ENCODE measurements at regions not wholly inside any gene's neighbourhood (a gene's known extent, or its start where the extent isn't known, plus 50 kb on each side); places are given as distances from the start of the nearest gene placed in this dataset.

GRCh38 chr14:34103176-34103575 is 152.3 kb upstream of the EGLN3 start (continued):
- TF ChIP-seq, protein P1, sequence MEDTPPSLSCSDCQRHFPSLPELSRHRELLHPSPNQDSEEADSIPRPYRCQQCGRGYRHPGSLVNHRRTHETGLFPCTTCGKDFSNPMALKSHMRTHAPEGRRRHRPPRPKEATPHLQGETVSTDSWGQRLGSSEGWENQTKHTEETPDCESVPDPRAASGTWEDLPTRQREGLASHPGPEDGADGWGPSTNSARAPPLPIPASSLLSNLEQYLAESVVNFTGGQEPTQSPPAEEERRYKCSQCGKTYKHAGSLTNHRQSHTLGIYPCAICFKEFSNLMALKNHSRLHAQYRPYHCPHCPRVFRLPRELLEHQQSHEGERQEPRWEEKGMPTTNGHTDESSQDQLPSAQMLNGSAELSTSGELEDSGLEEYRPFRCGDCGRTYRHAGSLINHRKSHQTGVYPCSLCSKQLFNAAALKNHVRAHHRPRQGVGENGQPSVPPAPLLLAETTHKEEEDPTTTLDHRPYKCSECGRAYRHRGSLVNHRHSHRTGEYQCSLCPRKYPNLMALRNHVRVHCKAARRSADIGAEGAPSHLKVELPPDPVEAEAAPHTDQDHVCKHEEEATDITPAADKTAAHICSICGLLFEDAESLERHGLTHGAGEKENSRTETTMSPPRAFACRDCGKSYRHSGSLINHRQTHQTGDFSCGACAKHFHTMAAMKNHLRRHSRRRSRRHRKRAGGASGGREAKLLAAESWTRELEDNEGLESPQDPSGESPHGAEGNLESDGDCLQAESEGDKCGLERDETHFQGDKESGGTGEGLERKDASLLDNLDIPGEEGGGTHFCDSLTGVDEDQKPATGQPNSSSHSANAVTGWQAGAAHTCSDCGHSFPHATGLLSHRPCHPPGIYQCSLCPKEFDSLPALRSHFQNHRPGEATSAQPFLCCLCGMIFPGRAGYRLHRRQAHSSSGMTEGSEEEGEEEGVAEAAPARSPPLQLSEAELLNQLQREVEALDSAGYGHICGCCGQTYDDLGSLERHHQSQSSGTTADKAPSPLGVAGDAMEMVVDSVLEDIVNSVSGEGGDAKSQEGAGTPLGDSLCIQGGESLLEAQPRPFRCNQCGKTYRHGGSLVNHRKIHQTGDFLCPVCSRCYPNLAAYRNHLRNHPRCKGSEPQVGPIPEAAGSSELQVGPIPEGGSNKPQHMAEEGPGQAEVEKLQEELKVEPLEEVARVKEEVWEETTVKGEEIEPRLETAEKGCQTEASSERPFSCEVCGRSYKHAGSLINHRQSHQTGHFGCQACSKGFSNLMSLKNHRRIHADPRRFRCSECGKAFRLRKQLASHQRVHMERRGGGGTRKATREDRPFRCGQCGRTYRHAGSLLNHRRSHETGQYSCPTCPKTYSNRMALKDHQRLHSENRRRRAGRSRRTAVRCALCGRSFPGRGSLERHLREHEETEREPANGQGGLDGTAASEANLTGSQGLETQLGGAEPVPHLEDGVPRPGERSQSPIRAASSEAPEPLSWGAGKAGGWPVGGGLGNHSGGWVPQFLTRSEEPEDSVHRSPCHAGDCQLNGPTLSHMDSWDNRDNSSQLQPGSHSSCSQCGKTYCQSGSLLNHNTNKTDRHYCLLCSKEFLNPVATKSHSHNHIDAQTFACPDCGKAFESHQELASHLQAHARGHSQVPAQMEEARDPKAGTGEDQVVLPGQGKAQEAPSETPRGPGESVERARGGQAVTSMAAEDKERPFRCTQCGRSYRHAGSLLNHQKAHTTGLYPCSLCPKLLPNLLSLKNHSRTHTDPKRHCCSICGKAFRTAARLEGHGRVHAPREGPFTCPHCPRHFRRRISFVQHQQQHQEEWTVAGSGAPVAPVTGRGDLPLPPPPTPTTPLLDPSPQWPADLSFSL (CRISPR knock-in tag; IDR thresholded peaks at IDR 0.05) = no peak
- TF ChIP-seq BCL6 (CRISPR knock-in tag; IDR thresholded peaks at IDR 0.05) (no peak), GFI1 (CRISPR knock-in tag; IDR thresholded peaks at IDR 0.05; ENCODE audit: borderline replicate concordance) (peak; percentile 84), EP300 (IDR thresholded peaks at IDR 0.05; ENCODE audit: low read depth in 2 of 2, low read length in 2 of 2) (peak in 1 of 2 experiments; percentile 36; a peak in 1 of 4 replicates), EP300 (CRISPR knock-in tag; IDR thresholded peaks at IDR 0.05; ENCODE audit: borderline replicate concordance) (peak; percentile 56; the same call in 1 of the 2 replicates), ZKSCAN1 (IDR thresholded peaks at IDR 0.05; ENCODE audit: low read length) (no peak), CBX1 (IDR thresholded peaks at IDR 0.05; ENCODE audit: low read depth) (no peak), SOX5 (CRISPR knock-in tag; IDR thresholded peaks at IDR 0.05; ENCODE audit: borderline replicate concordance) (peak; percentile 60; the same call in 1 of the 2 replicates), PHF21A (CRISPR knock-in tag; IDR thresholded peaks at IDR 0.05) (peak; percentile 66), MIER2 (CRISPR knock-in tag; IDR thresholded peaks at IDR 0.05) (no peak), NR2F1 (CRISPR knock-in tag; IDR thresholded peaks at IDR 0.05) (no peak), ZNF331 (CRISPR knock-in tag; IDR thresholded peaks at IDR 0.05) (0 out of 2 replicates have a peak, but pooled peaks have one; percentile 20), ARID5B (CRISPR knock-in tag; IDR thresholded peaks at IDR 0.05) (peak; percentile 33; the same call in 1 of the 2 replicates), ZNF530 (CRISPR knock-in tag; IDR thresholded peaks at IDR 0.05; ENCODE audit: low read depth) (no peak)
- TF ChIP-seq, protein P2, sequence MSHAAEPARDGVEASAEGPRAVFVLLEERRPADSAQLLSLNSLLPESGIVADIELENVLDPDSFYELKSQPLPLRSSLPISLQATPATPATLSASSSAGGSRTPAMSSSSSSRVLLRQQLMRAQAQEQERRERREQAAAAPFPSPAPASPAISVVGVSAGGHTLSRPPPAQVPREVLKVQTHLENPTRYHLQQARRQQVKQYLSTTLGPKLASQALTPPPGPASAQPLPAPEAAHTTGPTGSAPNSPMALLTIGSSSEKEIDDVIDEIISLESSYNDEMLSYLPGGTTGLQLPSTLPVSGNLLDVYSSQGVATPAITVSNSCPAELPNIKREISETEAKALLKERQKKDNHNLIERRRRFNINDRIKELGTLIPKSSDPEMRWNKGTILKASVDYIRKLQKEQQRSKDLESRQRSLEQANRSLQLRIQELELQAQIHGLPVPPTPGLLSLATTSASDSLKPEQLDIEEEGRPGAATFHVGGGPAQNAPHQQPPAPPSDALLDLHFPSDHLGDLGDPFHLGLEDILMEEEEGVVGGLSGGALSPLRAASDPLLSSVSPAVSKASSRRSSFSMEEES (CRISPR knock-in tag; IDR thresholded peaks at IDR 0.05) = 0 out of 2 replicates have a peak, but pooled peaks have one; percentile 34

Measured in HepG2 (cell line).